Stimulated activated CD4-positive, alpha-beta T cell treated with anti-CD3 and anti-CD28 coated beads, Interleukin-15, amount 100 ng/mL, for 24 hours (primary cell): ENCODE measurements at regions not wholly inside any gene's neighbourhood (a gene's known extent, or its start where the extent isn't known, plus 50 kb on each side); places are given as distances from the start of the nearest gene placed in this dataset.
"Not testable (repeated sequence)": the region's sequence is repeated elsewhere in the genome, so short reads cannot be mapped to it uniquely, and the experiment has no call there.

ENCODE experiments used
- DNase-seq: peaks from one replicate; pipeline ENCODE4 v3.0.0-alpha.2; 2020

- DNase-seq, result no peak
Observed at GRCh38 chr10:86579883-86580520, 58.4 kb upstream of the WAPL start.

- no peak for DNase-seq
Observed at GRCh38 chr10:86580521-86580891, 58.9 kb upstream of the WAPL start.

GRCh38 chr10:86583983-86584382 is 62.4 kb upstream of the WAPL start:
- peak; percentile 20 for DNase-seq

GRCh38 chr10:86585037-86585929 is 63.7 kb upstream of the WAPL start:
- DNase-seq, result peak; percentile 78

GRCh38 chr10:86586516-86586915 is 64.9 kb upstream of the WAPL start:
- DNase-seq, result no peak

- not testable (repeated sequence) for DNase-seq
Observed at GRCh38 chr10:86588781-86589180, 65.6 kb upstream of the OPN4 start.

GRCh38 chr10:86591436-86591835 is 62.9 kb upstream of the OPN4 start:
- no peak for DNase-seq

- no peak for DNase-seq
Observed at GRCh38 chr10:86592413-86592812, 61.9 kb upstream of the OPN4 start.

GRCh38 chr10:86594535-86594934 is 59.8 kb upstream of the OPN4 start:
- DNase-seq, result no peak

GRCh38 chr10:86595496-86595895 is 58.9 kb upstream of the OPN4 start:
- no peak for DNase-seq

- DNase-seq, result no peak
Observed at GRCh38 chr10:86596266-86596665, 58.1 kb upstream of the OPN4 start.

- no peak for DNase-seq
Observed at GRCh38 chr10:86597306-86597705, 57.0 kb upstream of the OPN4 start.

- no peak for DNase-seq
Observed at GRCh38 chr10:86598151-86598550, 56.2 kb upstream of the OPN4 start.

GRCh38 chr10:86599041-86599440 is 55.3 kb upstream of the OPN4 start:
- no peak for DNase-seq

- DNase-seq, result peak; percentile 33
Observed at GRCh38 chr10:86599729-86600128, 54.6 kb upstream of the OPN4 start.

GRCh38 chr10:86600296-86600695 is 54.1 kb upstream of the OPN4 start:
- DNase-seq, result no peak

- no peak for DNase-seq
Observed at GRCh38 chr10:86601956-86602602, 52.3 kb upstream of the OPN4 start.

GRCh38 chr10:86603256-86603655 is 51.1 kb upstream of the OPN4 start:
- no peak for DNase-seq
